NCI-H2107 treated with DMSO at 0.1 percent for 48 hours (cell line): ENCODE measurements at regions not wholly inside any gene's neighbourhood (a gene's known extent, or its start where the extent isn't known, plus 50 kb on each side); places are given as distances from the start of the nearest gene placed in this dataset.

ENCODE experiments used
- DNase-seq: peaks from one replicate; lab custom pipeline; 2025; ENCODE audit not compliant: unreplicated experiment; lab: John Stamatoyannopoulos, UW

- no peak for DNase-seq
These were observed 250.9 kb upstream of the ZNF608 start for GRCh38 chr5:124997186-124997893.

- no peak for DNase-seq
These were observed 252.1 kb upstream of the ZNF608 start for GRCh38 chr5:124998520-124998919.

GRCh38 chr5:125002727-125003598 is 256.5 kb upstream of the ZNF608 start:
- no peak for DNase-seq

- no peak for DNase-seq
These were observed 257.6 kb upstream of the ZNF608 start for GRCh38 chr5:125004009-125004408.

GRCh38 chr5:125005266-125005665 is 258.8 kb upstream of the ZNF608 start:
- DNase-seq: no peak

- DNase-seq: no peak
These were observed 259.7 kb upstream of the ZNF608 start for GRCh38 chr5:125006011-125006685.

- no peak for DNase-seq
These were observed 263.9 kb upstream of the ZNF608 start for GRCh38 chr5:125010356-125010755.

GRCh38 chr5:125011014-125011413 is 264.6 kb upstream of the ZNF608 start:
- no peak for DNase-seq

GRCh38 chr5:125011419-125011818 is 265.0 kb upstream of the ZNF608 start:
- DNase-seq: no peak

- no peak for DNase-seq
These were observed 265.5 kb upstream of the ZNF608 start for GRCh38 chr5:125011947-125012346.

GRCh38 chr5:125012727-125013451 is 266.4 kb upstream of the ZNF608 start:
- DNase-seq: no peak

GRCh38 chr5:125014202-125014601 is 267.8 kb upstream of the ZNF608 start:
- no peak for DNase-seq

- no peak for DNase-seq
These were observed 271.4 kb upstream of the ZNF608 start for GRCh38 chr5:125017796-125018195.

GRCh38 chr5:125023673-125024072 is 277.2 kb upstream of the ZNF608 start:
- no peak for DNase-seq

GRCh38 chr5:125026867-125027731 is 280.7 kb upstream of the ZNF608 start:
- peak; percentile 30 for DNase-seq

- no peak for DNase-seq
These were observed 285.8 kb upstream of the ZNF608 start for GRCh38 chr5:125032286-125032685.

- DNase-seq: no peak
These were observed 287.2 kb upstream of the ZNF608 start for GRCh38 chr5:125033602-125034001.

- DNase-seq: no peak
These were observed 287.9 kb upstream of the ZNF608 start for GRCh38 chr5:125034331-125034730.

- DNase-seq: no peak
These were observed 290.1 kb upstream of the ZNF608 start for GRCh38 chr5:125036494-125036893.

GRCh38 chr5:125037020-125037419 is 290.6 kb upstream of the ZNF608 start:
- no peak for DNase-seq
